Lower lobe of right lung (tissue), 2 donors: ENCODE measurements at regions not wholly inside any gene's neighbourhood (a gene's known extent, or its start where the extent isn't known, plus 50 kb on each side); places are given as distances from the start of the nearest gene placed in this dataset.

Experiments
- ATAC-seq, 2 donors: fragments of 200-7000 bp; cut with Tn5 transposase; one replicate each; pipeline ENCODE4 v1.9.1; 2020 to 2022; ENCODE audit warnings: mild to moderate bottlenecking in 2 of 2, moderate library complexity in 2 of 2
- DNase-seq: peaks from one replicate; pipeline ENCODE4 v3.0.0-alpha.2; 2020
- H3K27ac ChIP-seq: fragments of 200-600 bp; one replicate; pipeline ENCODE4 v1.8.0; 2022
- H3K27me3 ChIP-seq: fragments of 200-600 bp; one replicate; pipeline ENCODE4 v1.8.0; 2022; ENCODE audit warnings: low read depth
- H3K36me3 ChIP-seq: fragments of 200-600 bp; one replicate; pipeline ENCODE4 v1.8.0; 2022; ENCODE audit warnings: mild to moderate bottlenecking
- H3K4me1 ChIP-seq: fragments of 200-600 bp; one replicate; pipeline ENCODE4 v1.8.0; 2022
- H3K4me3 ChIP-seq: fragments of 200-600 bp; one replicate; pipeline ENCODE4 v1.8.0; 2022; ENCODE audit warnings: mild to moderate bottlenecking
- H3K9me3 ChIP-seq: fragments of 200-600 bp; one replicate; pipeline ENCODE4 v1.8.0; 2022
- intact Hi-C: fragments of 100-400 bp; cut with DNase I; formaldehyde crosslinking; loops from one replicate; pipeline ENCODE4 v1.11.0; 2022
- TF ChIP-seq, protein P1 (sequence below): fragments of 200-600 bp; IDR thresholded peaks from one replicate; pipeline ENCODE4 v1.8.0; 2022; ENCODE audit warnings: antibody characterized with exemption, mild to moderate bottlenecking
- donor health status: DM: no; HTN: yes; CAD: no; lungs with severe emphysema.

- no peaks in the 10 kb centered on the region for H3K9me3 ChIP-seq
- peak; percentile 11 to 49 for ATAC-seq
- TF ChIP-seq, protein P1, sequence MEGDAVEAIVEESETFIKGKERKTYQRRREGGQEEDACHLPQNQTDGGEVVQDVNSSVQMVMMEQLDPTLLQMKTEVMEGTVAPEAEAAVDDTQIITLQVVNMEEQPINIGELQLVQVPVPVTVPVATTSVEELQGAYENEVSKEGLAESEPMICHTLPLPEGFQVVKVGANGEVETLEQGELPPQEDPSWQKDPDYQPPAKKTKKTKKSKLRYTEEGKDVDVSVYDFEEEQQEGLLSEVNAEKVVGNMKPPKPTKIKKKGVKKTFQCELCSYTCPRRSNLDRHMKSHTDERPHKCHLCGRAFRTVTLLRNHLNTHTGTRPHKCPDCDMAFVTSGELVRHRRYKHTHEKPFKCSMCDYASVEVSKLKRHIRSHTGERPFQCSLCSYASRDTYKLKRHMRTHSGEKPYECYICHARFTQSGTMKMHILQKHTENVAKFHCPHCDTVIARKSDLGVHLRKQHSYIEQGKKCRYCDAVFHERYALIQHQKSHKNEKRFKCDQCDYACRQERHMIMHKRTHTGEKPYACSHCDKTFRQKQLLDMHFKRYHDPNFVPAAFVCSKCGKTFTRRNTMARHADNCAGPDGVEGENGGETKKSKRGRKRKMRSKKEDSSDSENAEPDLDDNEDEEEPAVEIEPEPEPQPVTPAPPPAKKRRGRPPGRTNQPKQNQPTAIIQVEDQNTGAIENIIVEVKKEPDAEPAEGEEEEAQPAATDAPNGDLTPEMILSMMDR: no peak
- no peaks in the 10 kb centered on the region for H3K36me3 ChIP-seq
- H3K4me3 ChIP-seq: no peak overlapping the region
- H3K27ac ChIP-seq: no peak overlapping the region
- peaks cover 37% of the 10 kb centered on the region for H3K4me1 ChIP-seq
- no peaks in the 10 kb centered on the region for H3K27me3 ChIP-seq
- intact Hi-C loops: no loop called here
- DNase-seq: no peak
Observed at GRCh38 chr12:46487567-46488131, 115.1 kb upstream of the SLC38A2 start.

GRCh38 chr12:46486588-46486987, 114.0 kb upstream of the SLC38A2 start:
- H3K4me1 ChIP-seq: peaks cover 26% of the 10 kb centered on the region
- H3K4me3 ChIP-seq: no peak overlapping the region
- no peaks in the 10 kb centered on the region for H3K27me3 ChIP-seq
- H3K27ac ChIP-seq: no peak overlapping the region
- intact Hi-C loops: no loop called here
- no peaks in the 10 kb centered on the region for H3K9me3 ChIP-seq
- TF ChIP-seq, protein P1: no peak
- DNase-seq (no peak), ATAC-seq (peak; percentile 42 to 50)
- H3K36me3 ChIP-seq: no peaks in the 10 kb centered on the region

DNA sequence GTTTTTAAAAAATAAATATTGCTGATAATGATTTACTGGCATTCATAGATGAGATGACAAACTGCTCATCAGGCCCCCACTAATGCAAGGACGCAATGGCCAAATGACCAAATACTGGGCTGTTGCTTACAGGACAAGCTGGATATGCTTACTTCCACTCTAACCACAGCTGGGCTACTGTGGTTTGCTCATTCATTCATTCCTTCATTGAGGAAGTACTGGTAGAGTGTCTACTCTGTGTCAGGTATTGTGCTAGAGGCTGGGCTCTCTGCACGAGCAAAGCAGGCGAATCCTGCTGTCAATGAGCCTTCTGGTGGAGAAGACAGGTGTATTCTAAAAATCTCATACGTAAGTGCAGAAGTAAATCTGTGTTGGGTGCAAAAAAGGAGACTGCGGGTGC, 113.3 kb upstream of the SLC38A2 start:
- TF ChIP-seq, protein P1: no peak
- DNase-seq: no peak
- Histone ChIP-seq H3K36me3 (no peaks in the 10 kb centered on the region), H3K9me3 (no peaks in the 10 kb centered on the region), H3K27me3 (no peaks in the 10 kb centered on the region), H3K4me1 (peaks cover 19% of the 10 kb centered on the region), H3K27ac (no peak overlapping the region), H3K4me3 (no peak overlapping the region)
- intact Hi-C loops: no loop called here
- no peak for ATAC-seq

- intact Hi-C loops: no loop called here
- DNase-seq: no peak
Observed at GRCh38 chr12:46484396-46485061, 112.0 kb upstream of the SLC38A2 start.

GRCh38 chr12:46483572-46484395, 111.2 kb upstream of the SLC38A2 start:
- H3K27ac ChIP-seq: no peak overlapping the region
- intact Hi-C loops: no loop called here
- DNase-seq: no peak

More at GRCh38 chr12:46484396-46485061, 112.0 kb upstream of the SLC38A2 start:
- Histone ChIP-seq H3K9me3 (no peaks in the 10 kb centered on the region), H3K4me3 (no peak overlapping the region), H3K36me3 (no peaks in the 10 kb centered on the region), H3K27me3 (no peaks in the 10 kb centered on the region), H3K4me1 (peaks cover 8% of the 10 kb centered on the region), H3K27ac (no peak overlapping the region)
- TF ChIP-seq, protein P1: no peak
- no peak for ATAC-seq

More at GRCh38 chr12:46483572-46484395, 111.2 kb upstream of the SLC38A2 start:
- Histone ChIP-seq H3K4me3 (no peak overlapping the region), H3K36me3 (no peaks in the 10 kb centered on the region), H3K4me1 (peaks cover 8% of the 10 kb centered on the region), H3K27me3 (no peaks in the 10 kb centered on the region), H3K9me3 (no peaks in the 10 kb centered on the region)
- peak in 1 of 2 donors; percentile 31 for ATAC-seq
- TF ChIP-seq, protein P1: no peak
